ENCODE measurements at regions not wholly inside any gene's neighbourhood (a gene's known extent, or its start where the extent isn't known, plus 50 kb on each side); places are given as distances from the start of the nearest gene placed in this dataset.

DNA sequence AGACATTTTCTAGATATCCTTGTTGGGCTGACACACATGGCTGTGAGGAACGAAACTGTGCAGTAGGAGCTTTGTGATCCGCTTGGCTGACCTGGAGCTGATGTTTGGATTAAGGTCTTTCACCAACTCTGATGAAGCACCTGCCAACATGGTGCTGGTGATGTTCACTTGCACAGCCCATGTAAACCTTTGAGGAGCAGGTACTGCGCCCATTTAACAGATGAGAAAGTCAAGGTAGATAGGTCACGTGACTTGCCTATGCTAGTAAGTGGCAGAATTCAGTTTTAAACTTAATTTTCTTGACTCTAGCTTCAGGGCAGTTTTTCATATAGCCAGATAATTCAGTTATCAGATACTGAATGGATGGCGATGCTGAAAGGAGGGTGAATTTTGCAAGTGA is 351.9 kb downstream of the RPS24 start:
- TF ChIP-seq POLR2AphosphoS5 (IDR thresholded peaks at IDR 0.05) = no peak
- TF ChIP-seq, protein P1, sequence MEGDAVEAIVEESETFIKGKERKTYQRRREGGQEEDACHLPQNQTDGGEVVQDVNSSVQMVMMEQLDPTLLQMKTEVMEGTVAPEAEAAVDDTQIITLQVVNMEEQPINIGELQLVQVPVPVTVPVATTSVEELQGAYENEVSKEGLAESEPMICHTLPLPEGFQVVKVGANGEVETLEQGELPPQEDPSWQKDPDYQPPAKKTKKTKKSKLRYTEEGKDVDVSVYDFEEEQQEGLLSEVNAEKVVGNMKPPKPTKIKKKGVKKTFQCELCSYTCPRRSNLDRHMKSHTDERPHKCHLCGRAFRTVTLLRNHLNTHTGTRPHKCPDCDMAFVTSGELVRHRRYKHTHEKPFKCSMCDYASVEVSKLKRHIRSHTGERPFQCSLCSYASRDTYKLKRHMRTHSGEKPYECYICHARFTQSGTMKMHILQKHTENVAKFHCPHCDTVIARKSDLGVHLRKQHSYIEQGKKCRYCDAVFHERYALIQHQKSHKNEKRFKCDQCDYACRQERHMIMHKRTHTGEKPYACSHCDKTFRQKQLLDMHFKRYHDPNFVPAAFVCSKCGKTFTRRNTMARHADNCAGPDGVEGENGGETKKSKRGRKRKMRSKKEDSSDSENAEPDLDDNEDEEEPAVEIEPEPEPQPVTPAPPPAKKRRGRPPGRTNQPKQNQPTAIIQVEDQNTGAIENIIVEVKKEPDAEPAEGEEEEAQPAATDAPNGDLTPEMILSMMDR (IDR thresholded peaks at IDR 0.05) = no peak
- no peak for TF ChIP-seq POLR2A (IDR thresholded peaks at IDR 0.05)
